ENCODE measurements at regions not wholly inside any gene's neighbourhood (a gene's known extent, or its start where the extent isn't known, plus 50 kb on each side); places are given as distances from the start of the nearest gene placed in this dataset.

- H3K27ac Mint-ChIP-seq = no peak overlapping the region
- H3K36me3 Mint-ChIP-seq (ENCODE audit: insufficient read depth) = no peaks in the 10 kb centered on the region
- H3K4me1 Mint-ChIP-seq (ENCODE audit: low read depth) = no peaks in the 10 kb centered on the region
- no peak for DNase-seq (ENCODE audit: low spot score, unreplicated experiment)
- no peaks in the 10 kb centered on the region for H3K9me3 Mint-ChIP-seq (ENCODE audit: low read depth)
- TF ChIP-seq CTCF (IDR thresholded peaks at IDR 0.05; ENCODE audit: unreplicated experiment) = no peak
- peaks cover 17% of the 10 kb centered on the region for H3K27me3 Mint-ChIP-seq
- no peak overlapping the region for H3K4me3 Mint-ChIP-seq (ENCODE audit: low read depth)
Measured at GRCh38 chr15:85878828-85879225, 84.1 kb upstream of the KLHL25 start.

- DNase-seq (ENCODE audit: low spot score, unreplicated experiment) = no peak
- H3K27ac Mint-ChIP-seq = no peak overlapping the region
- H3K27me3 Mint-ChIP-seq = peaks cover 19% of the 10 kb centered on the region
- H3K4me1 Mint-ChIP-seq (ENCODE audit: low read depth) = no peaks in the 10 kb centered on the region
- no peak overlapping the region for H3K4me3 Mint-ChIP-seq (ENCODE audit: low read depth)
- no peak for TF ChIP-seq CTCF (IDR thresholded peaks at IDR 0.05; ENCODE audit: unreplicated experiment)
- H3K36me3 Mint-ChIP-seq (ENCODE audit: insufficient read depth) = no peaks in the 10 kb centered on the region
- H3K9me3 Mint-ChIP-seq (ENCODE audit: low read depth) = no peaks in the 10 kb centered on the region
Measured at GRCh38 chr15:85879334-85880163, 84.8 kb upstream of the KLHL25 start.

- DNase-seq (ENCODE audit: low spot score, unreplicated experiment) = no peak
- Mint-ChIP-seq H3K27me3 (peaks cover 19% of the 10 kb centered on the region), H3K36me3 (ENCODE audit: insufficient read depth) (no peaks in the 10 kb centered on the region), H3K4me1 (ENCODE audit: low read depth) (no peaks in the 10 kb centered on the region), H3K4me3 (ENCODE audit: low read depth) (no peak overlapping the region), H3K27ac (no peak overlapping the region), H3K9me3 (ENCODE audit: low read depth) (no peaks in the 10 kb centered on the region)
- TF ChIP-seq CTCF (IDR thresholded peaks at IDR 0.05; ENCODE audit: unreplicated experiment) = no peak
Measured at GRCh38 chr15:85880501-85881190, 85.9 kb upstream of the KLHL25 start.

GRCh38 chr15:85886309-85886811, 91.6 kb upstream of the KLHL25 start:
- no peaks in the 10 kb centered on the region for H3K36me3 Mint-ChIP-seq (ENCODE audit: insufficient read depth)
- no peak overlapping the region for H3K4me3 Mint-ChIP-seq (ENCODE audit: low read depth)
- H3K4me1 Mint-ChIP-seq (ENCODE audit: low read depth) = no peaks in the 10 kb centered on the region
- H3K9me3 Mint-ChIP-seq (ENCODE audit: low read depth) = no peaks in the 10 kb centered on the region
- no peak for DNase-seq (ENCODE audit: low spot score, unreplicated experiment)
- H3K27me3 Mint-ChIP-seq = peaks cover 17% of the 10 kb centered on the region
- H3K27ac Mint-ChIP-seq = no peak overlapping the region
- TF ChIP-seq CTCF (IDR thresholded peaks at IDR 0.05; ENCODE audit: unreplicated experiment) = no peak

- no peak for DNase-seq (ENCODE audit: low spot score, unreplicated experiment)
- Mint-ChIP-seq H3K36me3 (ENCODE audit: insufficient read depth) (no peaks in the 10 kb centered on the region), H3K27me3 (peaks cover 22% of the 10 kb centered on the region), H3K4me1 (ENCODE audit: low read depth) (no peaks in the 10 kb centered on the region), H3K27ac (no peak overlapping the region), H3K4me3 (ENCODE audit: low read depth) (no peak overlapping the region), H3K9me3 (ENCODE audit: low read depth) (no peaks in the 10 kb centered on the region)
- TF ChIP-seq CTCF (IDR thresholded peaks at IDR 0.05; ENCODE audit: unreplicated experiment) = no peak
Measured at GRCh38 chr15:85889956-85890619, 95.4 kb upstream of the KLHL25 start.

Measured in progenitor cell of endocrine pancreas (in vitro differentiated cells).